ENCODE measurements at regions not wholly inside any gene's neighbourhood (a gene's known extent, or its start where the extent isn't known, plus 50 kb on each side); places are given as distances from the start of the nearest gene placed in this dataset.
A peak's percentile ranks its signal among the peaks of the same experiment; 100 is the strongest.

DNA sequence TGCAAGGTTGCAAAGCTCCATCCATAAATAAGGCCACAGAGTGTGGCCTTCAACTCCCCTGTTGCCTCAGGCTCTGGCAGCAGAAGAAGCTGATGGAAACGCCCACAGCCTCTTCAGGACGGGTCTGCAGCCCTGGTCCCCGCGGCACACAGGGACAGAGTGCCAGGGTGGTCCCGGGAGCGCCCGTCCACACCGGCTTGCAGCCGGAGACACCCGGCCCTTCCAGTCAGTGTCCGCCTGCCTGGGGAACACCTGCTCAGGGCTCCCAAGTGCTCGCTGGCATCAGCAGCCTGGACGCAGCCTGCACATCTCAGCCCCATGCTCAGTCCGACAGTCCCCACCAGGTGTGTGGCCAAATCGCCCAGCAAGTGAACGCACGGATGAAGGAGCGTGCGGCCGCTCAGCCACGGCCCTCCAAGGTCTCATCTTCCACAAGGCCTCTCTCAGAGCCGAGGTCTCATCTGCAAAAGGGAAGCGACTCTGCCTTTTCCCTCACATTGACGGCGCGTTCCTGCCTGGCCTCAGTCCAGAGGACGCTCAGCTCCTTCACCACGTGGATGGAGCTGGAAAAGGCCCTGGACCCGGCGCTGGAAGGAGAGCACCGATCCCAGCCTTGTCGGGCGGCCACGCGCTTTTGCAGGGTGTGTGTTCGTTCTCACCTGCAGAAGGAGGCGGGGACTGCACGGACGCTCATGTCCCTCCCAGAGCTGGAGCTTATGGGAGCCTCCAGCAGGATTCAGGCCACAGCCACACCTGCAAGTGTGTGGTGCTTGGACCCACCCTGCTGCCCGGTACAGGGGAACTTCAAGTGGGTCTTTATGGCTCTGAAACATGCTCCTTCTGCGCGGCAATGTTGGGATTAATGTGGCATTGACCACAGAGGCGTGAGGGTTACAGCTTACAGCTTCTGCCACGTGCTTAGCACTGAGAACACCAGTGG is 180.4 kb downstream of the DLL1 start:
- no peak for DNase-seq

- no peak for DNase-seq
Observed at GRCh38 chr6:170108890-170109587, 181.8 kb downstream of the DLL1 start.

DNA sequence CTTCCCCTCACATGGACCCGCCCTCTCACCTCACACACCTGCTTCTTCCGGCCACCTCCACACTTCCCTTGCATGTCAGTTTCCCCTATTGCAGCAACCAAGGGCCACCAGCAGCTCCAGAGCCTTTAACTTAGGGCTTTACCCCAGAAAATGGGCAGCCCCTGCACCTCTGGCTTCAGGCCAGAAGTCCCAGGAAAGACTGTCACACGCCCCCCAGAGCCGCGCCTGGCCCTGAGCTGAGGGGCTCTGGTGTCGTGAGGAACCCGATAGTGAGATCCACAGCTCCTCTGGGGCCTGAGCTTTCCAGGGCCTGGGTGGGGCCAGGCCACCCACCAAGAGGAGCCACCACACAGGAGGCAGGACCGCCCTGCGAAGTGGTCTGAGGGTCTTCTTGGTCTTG is 182.4 kb downstream of the DLL1 start:
- no peak for DNase-seq

GRCh38 chr6:170107606-170108222 is 183.2 kb downstream of the DLL1 start:
- no peak for DNase-seq

- no peak for DNase-seq
Observed at GRCh38 chr6:170106906-170107525, 183.9 kb downstream of the DLL1 start.

GRCh38 chr6:170102582-170103481 is 188.0 kb downstream of the DLL1 start:
- no peak for DNase-seq

DNA sequence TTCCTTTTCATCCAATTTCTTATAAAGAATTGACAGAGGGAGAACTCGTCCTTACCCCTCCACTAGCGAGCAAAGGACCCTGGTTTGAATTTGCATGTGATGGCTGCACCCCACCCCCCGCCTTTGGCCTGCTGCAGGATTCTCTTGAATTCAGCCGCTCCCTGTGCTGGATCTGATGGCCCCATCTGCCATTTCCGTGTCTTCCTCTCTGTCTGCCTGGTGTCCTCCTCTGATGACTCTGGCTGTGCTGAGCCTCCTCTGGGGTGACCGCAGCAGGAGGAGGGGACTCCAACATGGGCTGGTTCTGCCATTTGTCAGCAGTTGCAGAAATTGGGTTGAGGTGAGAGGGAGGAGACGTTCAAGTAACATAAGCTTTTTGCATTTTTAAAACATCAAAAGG is 188.8 kb downstream of the DLL1 start:
- no peak for DNase-seq

DNA sequence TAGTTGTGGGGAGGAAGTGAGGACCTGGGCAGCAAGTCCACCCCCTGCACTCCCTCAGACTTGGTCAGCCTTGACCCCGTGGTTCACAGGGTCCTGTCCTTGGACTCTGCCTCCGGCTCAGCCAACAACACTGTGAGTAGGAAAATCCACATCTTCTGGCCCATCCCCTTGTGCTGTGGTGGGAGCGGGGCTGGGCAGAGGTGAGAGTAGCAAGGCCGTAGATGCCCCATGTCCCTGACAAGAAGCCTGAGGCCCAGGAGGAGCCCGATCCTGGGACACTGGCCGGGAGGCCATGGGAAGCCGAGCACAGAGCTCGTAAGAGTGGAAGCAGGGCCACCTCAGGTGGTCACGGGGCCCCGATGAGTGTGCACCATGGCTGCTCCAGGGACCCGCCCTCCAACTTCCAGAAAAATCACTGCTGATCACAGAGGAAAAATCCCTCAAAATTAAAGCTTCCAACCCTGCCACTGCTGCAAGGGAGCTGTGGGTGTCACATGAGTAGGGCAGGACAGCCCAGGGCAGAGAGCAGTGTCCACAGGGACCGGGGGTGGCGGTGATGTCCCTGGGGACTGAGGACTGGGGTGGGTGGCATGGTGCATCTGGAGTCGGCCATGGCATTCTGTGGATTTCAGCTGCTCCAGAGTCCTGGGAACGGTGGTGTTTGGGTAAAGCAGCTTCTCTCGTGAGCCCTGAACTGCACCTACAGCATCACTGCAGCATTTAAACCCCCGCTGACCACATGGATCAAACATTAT is 189.4 kb downstream of the DLL1 start:
- no peak for DNase-seq

GRCh38 chr6:170100046-170100445 is 190.8 kb downstream of the DLL1 start:
- no peak for DNase-seq

DNA sequence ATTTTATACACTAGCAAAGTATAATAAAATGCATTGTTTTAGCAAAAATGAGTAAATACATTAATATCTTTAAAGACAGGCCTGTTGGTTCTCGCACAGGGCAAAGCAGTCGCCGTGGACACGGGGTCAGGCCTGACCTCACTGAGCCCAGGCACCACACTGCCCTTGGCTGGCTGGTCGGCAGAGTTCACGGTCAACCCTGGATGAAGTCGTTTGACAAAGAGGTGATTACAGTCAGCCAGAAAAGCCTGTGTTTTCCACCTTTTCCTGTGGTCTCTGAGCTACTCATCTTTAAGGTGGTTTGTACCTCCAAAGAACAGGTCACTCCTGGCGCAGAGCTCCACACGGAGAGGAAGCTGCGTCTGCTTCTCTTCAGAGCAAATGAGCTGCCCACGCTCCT is 191.5 kb downstream of the DLL1 start:
- no peak for DNase-seq

DNA sequence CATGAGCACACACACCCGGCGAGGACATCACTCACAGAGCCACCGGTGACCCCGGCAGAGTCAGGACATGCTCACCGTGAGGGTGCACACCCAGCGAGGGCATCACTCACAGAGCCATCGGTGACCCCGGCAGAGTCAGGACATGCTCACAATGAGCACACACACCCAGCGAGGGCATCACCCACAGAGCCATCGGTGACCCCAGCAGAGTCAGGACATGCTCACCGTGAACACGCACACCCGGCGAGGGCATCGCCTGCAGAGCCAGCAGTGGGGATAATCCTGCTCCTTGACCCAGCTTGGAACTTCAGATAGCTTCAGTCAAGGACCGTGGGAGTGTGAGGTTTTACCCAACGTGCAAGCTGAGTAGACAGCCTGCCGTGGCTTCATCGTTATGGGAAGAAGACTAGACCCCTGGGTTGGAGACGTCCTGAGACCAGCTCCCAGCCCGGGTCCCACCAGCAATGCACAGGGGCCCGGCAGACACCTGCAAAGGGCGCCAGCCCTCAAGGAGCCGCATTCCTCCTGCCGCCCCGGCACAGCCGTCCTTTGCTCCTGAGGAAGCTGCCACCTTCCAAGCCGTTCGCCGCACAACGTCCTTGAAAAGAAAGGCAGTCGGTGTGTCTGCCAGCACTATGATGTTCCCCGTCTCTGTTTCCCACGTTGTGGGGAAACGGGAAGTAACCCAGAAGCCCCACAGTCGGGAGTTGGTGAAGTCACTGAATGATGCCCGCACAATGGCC is 192.3 kb downstream of the DLL1 start:
- DNase-seq = no peak

DNA sequence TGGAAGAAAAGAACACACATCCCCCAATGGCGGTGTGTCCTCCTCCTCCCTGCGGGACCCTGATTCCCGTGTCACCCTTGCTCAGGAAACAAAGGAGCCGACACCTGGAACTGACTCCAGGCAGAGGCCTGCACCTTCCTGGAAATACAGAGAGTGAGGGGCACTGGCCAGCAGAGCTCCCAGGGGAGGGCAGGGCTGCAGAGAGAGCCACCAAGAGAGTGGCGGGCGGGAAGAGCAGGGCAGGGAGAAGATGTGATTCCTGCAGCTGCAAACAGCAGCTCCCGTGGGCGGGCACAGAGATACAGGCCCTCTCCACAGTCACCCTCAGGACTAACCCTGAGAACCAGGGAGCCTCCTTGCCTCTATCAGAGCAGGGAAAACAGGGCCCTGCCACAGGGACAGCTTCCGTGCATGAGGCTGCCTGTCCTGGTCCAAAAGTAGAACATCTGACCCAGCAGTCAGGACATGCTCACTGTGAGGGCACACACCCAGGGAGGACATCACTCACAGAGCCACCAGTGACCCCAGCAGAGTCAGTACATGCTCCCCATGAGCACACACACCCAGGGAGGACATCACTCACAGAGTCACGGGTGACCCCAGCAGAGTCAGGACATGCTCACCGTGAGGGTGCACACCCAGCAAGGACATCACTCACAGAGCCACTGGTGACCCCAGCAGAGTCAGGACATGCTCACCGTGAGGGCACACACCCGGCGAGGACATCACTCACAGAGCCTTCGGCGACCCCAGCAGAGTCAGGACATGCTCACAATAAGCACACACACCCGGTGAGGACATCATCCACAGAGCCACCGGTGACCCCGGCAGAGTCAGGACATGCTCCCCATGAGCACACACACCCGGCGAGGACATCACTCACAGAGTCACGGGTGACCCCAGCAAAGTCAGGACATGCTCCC is 193.1 kb downstream of the DLL1 start:
- DNase-seq = peak; percentile 14

DNA sequence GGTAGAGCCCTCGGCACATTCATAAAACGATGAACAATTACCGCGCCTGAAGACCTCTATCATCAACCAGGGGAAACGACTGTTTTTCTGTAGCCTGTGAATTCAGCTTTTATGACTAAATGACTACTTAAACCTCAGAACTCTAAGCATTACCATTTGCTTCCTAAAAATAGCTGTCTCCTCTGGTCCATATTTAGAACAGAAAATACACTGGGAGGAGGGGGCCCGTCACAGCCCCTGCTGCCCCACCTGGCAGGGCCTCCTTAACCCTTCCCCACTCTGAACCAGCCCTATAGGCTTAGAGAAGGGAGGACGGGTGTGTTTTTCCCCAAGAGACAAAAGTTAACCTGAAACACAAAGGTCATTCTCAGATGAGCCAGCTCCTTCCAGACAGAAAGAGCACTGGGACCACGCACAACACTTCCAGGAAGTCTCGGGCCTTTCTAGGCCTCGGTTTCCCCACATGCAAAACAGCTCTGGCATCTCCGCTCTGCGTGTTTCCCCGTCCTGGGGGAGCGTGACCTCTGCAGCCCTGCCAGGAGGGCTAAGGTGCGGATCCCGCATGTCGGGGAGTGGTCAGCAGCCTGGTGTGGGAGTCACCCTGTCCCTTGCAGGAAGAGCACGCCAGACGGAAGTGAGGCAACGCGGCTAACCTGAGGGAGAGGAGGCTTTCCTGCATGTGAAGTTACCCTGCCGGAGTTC is 193.9 kb downstream of the DLL1 start:
- DNase-seq = no peak

GRCh38 chr6:170096191-170096802 is 194.6 kb downstream of the DLL1 start:
- DNase-seq = peak; percentile 94

DNA sequence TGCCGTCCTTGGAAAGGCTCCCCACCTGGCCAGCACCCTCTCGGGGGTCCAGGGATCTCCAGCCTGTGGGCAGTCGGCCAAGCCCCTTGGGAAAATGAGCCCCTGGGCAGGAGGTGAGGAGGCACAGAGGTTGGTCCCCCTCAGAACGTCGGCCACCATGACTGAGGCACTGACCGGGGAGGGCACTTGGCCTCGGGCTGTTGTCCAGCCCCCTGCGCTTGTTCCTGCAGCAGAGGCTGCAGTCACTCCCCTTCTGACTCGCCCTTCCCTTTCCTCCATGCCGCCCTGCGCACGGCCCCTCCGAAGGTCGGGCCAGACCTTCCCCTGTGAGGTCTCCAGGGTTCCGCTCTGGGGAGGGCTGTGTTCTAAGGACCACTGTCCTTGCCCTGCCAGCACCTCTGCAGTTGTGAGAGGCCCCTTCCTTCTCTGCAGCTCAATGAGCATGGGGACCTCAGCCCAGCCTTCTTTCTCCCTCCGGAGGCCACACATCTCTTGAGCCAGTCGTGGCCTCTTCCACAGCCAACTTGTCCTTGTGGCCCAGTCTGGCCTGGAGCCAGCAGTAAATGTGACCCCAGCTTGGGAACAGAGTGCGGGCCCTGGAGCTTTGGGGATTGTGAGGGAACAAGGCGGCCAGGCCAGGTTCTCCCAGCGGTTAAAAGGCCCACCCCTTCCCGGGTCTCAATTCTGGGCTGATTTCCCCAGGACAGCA is 195.5 kb downstream of the DLL1 start:
- DNase-seq = no peak

- DNase-seq = no peak
Observed at GRCh38 chr6:170094686-170095272, 196.1 kb downstream of the DLL1 start.

Data from NCI-H69 (cell line).